Endothelial cell of umbilical vein (primary cell): ENCODE measurements at regions not wholly inside any gene's neighbourhood (a gene's known extent, or its start where the extent isn't known, plus 50 kb on each side); places are given as distances from the start of the nearest gene placed in this dataset.

Experiments used
- BruUV-seq: library from RNA; stranded (reverse); fragments of 400-500 nt; replicated peaks from 2 replicates; lab custom pipeline; 2021; lab: Mats Ljungman, UMichigan
- CTCF ChIA-PET: fragments of 300-600, 350-600 bp; sonication (Branson Sonifier 250); formaldehyde crosslinking; loops from one replicate; lab custom pipeline; 2021; ENCODE audit warnings: antibody characterized with exemption, inconsistent platforms; lab: Charles Lee
- POLR2A ChIA-PET: fragments of 300-600, 350-600 bp; sonication (Branson Sonifier 250); formaldehyde crosslinking; loops from one replicate; lab custom pipeline; 2021; ENCODE audit warnings: antibody characterized with exemption, inconsistent platforms; lab: Charles Lee
- DNase-seq: peaks from one replicate; pipeline ENCODE4 v3.0.0-alpha.2; 2011; ENCODE audit warnings: low read depth, low spot score
- FAIRE-seq: peaks from 2 replicates; lab custom pipeline; 2011; peaks lifted over from hg19 to GRCh38; lab: Jason Lieb, UNC
- H2AFZ ChIP-seq: 2 replicates; pipeline ENCODE4 v1.6.0; 2012; ENCODE audit warnings: low read depth, low read length, control low read depth, inconsistent platforms
- H3K27ac ChIP-seq: 2 replicates; pipeline ENCODE4 v1.5.1; 2011; ENCODE audit warnings: low read depth, mild to moderate bottlenecking, control low read depth, low read length, moderate library complexity; ENCODE audit not compliant: insufficient read depth
- H3K27me3 ChIP-seq, 2 experiments: 2 replicates each; pipeline versions ENCODE4 v1.6.0 to v1.6.1; 2011; ENCODE audit warnings: low read length in 2 of 2, mixed read lengths in 1 of 2; ENCODE audit not compliant: control insufficient read depth in 2 of 2, insufficient read depth in 2 of 2
- H3K36me3 ChIP-seq, 2 experiments: 2 replicates in 1 of 2; 3 replicates in 1 of 2; pipeline ENCODE4 v1.5.1; 2011; ENCODE audit warnings: low read length in 2 of 2, mild to moderate bottlenecking in 1 of 2, moderate library complexity in 1 of 2; ENCODE audit not compliant: control insufficient read depth in 2 of 2, insufficient read depth in 2 of 2; ENCODE audit errors: extremely low read depth in 1 of 2
- H3K4me1 ChIP-seq: 3 replicates; pipeline ENCODE4 v1.5.1; 2011; ENCODE audit warnings: mild to moderate bottlenecking, low read length; ENCODE audit not compliant: control insufficient read depth, insufficient read depth; ENCODE audit errors: extremely low read depth
- H3K4me2 ChIP-seq: 2 replicates; pipeline ENCODE4 v1.6.1; 2011; ENCODE audit warnings: low read length, control low read depth, mixed read lengths; ENCODE audit not compliant: insufficient read depth
- H3K4me3 ChIP-seq, 3 experiments: fragments of 200-600 bp in 1 of 3; sonication (generic), shearing (Covaris generic) in 1 of 3; replicated peaks in 1 of 3; 2 replicates each; pipeline ENCODE4 v1.5.1; 2011 to 2016; ENCODE audit warnings: control low read depth in 3 of 3, low read length in 3 of 3, mild to moderate bottlenecking in 2 of 3, inconsistent platforms in 1 of 3, low read depth in 1 of 3, moderate library complexity in 1 of 3; ENCODE audit not compliant: insufficient read depth in 1 of 3
- H3K79me2 ChIP-seq: 2 replicates; pipeline ENCODE4 v1.6.0; 2012; ENCODE audit warnings: low read length, inconsistent platforms; ENCODE audit not compliant: control insufficient read depth, insufficient read depth
- H3K9ac ChIP-seq: replicated peaks from 2 replicates; pipeline ENCODE3; 2011; ENCODE audit warnings: low read length, control low read depth; ENCODE audit not compliant: insufficient read depth; ENCODE audit errors: extremely low read depth
- H3K9me1 ChIP-seq: replicated peaks from 3 replicates; pipeline ENCODE4 v1.6.0; 2011; ENCODE audit warnings: mild to moderate bottlenecking, low read length; ENCODE audit not compliant: control insufficient read depth, insufficient read depth; ENCODE audit errors: extremely low read depth
- H3K9me3 ChIP-seq: replicated peaks from 2 replicates; pipeline ENCODE4 v1.5.1; 2012; ENCODE audit warnings: low read length, inconsistent platforms; ENCODE audit not compliant: control insufficient read depth, insufficient read depth
- H4K20me1 ChIP-seq: replicated peaks from 2 replicates; pipeline ENCODE3; 2011; ENCODE audit warnings: mild to moderate bottlenecking, low read length; ENCODE audit not compliant: control insufficient read depth, insufficient read depth; ENCODE audit errors: extremely low read depth
- EZH2 ChIP-seq: IDR thresholded peaks from 2 replicates; pipeline ENCODE4 v1.6.1; 2012; ENCODE audit warnings: borderline replicate concordance, low read depth, mild to moderate bottlenecking, moderate library complexity, low read length, inconsistent platforms; ENCODE audit not compliant: severe bottlenecking
- FOS ChIP-seq: IDR thresholded peaks from 2 replicates; pipeline ENCODE4 v1.6.1; 2011; ENCODE audit warnings: mild to moderate bottlenecking, low read length, moderate library complexity, borderline replicate concordance; ENCODE audit not compliant: insufficient read depth
- GATA2 ChIP-seq: IDR thresholded peaks from 2 replicates; pipeline ENCODE4 v1.7.0; 2011; ENCODE audit warnings: low read depth, mild to moderate bottlenecking, moderate library complexity, mixed read lengths, low read length; ENCODE audit not compliant: insufficient read length, insufficient read depth
- JUN ChIP-seq: IDR thresholded peaks from 2 replicates; pipeline ENCODE4 v1.6.1; 2011; ENCODE audit warnings: borderline replicate concordance, low read depth; ENCODE audit not compliant: insufficient read length, insufficient read depth
- MYC ChIP-seq: IDR thresholded peaks from one replicate; pipeline ENCODE4 v1.6.1; 2011; ENCODE audit warnings: mild to moderate bottlenecking, low read depth, low read length
- POLR2A ChIP-seq: IDR thresholded peaks from 2 replicates; pipeline ENCODE4 v1.6.1; 2012; ENCODE audit warnings: low read depth, mild to moderate bottlenecking, control low read depth, low read length
- POLR2AphosphoS5 ChIP-seq: IDR thresholded peaks from 2 replicates; pipeline ENCODE4 v1.6.1; 2012; ENCODE audit warnings: low read depth, mild to moderate bottlenecking, control low read depth, low read length, moderate library complexity; ENCODE audit not compliant: insufficient read depth
- dilution Hi-C: fragments of 300-500 bp; cut with MboI; formaldehyde crosslinking; loops from one replicate; pipeline ENCODE4 v1.15.0; 2019; ENCODE audit warnings: low sequenced_read_pairs; ENCODE audit not compliant: extremely low pct_ligation_motif_present
- intact Hi-C: fragments of 100-400 bp; cut with micrococcal nuclease; formaldehyde crosslinking; loops from one replicate; pipeline ENCODE4 v1.10.0; 2022
- TF ChIP-seq, protein P1 (sequence below), 2 donors: IDR thresholded peaks; 1 replicate in 1 of 2; 2 replicates in 1 of 2; pipeline ENCODE4 v1.5.1; 2011; ENCODE audit warnings: low read length in 2 of 2, mild to moderate bottlenecking in 2 of 2, moderate library complexity in 2 of 2, control low read depth in 1 of 2, inconsistent platforms in 1 of 2, low read depth in 1 of 2; ENCODE audit not compliant: insufficient read depth in 1 of 2; ENCODE audit errors: extremely low read depth in 1 of 2
- TF ChIP-seq, protein P2 (sequence below): IDR thresholded peaks from 2 replicates; pipeline ENCODE4 v1.6.1; 2011; ENCODE audit not compliant: insufficient read depth, insufficient read length

DNA sequence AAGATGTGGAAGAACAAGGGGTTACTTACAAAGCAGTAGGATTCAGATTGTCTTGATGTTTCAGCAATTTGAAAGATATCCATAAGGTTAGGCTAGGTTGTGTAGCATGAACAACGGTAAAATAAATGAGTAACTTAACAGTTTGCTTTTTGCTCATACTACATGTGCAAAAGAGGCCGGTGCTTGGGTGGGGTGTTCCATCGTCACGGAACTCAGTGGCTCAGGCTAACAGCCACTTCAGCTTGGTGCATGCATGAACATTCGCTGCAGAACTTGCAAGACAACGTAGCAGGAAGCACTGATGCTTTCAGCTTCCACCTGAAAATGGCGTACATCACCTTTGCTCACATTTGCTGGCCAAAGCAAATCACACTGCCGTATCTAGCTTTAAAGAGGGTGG lies 407.3 kb upstream of the CDH20 start:
- no peak for TF ChIP-seq JUN
- TF ChIP-seq, protein P1, sequence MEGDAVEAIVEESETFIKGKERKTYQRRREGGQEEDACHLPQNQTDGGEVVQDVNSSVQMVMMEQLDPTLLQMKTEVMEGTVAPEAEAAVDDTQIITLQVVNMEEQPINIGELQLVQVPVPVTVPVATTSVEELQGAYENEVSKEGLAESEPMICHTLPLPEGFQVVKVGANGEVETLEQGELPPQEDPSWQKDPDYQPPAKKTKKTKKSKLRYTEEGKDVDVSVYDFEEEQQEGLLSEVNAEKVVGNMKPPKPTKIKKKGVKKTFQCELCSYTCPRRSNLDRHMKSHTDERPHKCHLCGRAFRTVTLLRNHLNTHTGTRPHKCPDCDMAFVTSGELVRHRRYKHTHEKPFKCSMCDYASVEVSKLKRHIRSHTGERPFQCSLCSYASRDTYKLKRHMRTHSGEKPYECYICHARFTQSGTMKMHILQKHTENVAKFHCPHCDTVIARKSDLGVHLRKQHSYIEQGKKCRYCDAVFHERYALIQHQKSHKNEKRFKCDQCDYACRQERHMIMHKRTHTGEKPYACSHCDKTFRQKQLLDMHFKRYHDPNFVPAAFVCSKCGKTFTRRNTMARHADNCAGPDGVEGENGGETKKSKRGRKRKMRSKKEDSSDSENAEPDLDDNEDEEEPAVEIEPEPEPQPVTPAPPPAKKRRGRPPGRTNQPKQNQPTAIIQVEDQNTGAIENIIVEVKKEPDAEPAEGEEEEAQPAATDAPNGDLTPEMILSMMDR (IDR thresholded peaks at IDR 0.05; ENCODE audit: extremely low read depth in 1 of 2, insufficient read depth in 1 of 2, low read depth in 1 of 2, low read length in 2 of 2) = no peak
- TF ChIP-seq FOS = no peak
- TF ChIP-seq GATA2 = no peak
- TF ChIP-seq POLR2A = no peak
- no peak for TF ChIP-seq MYC
- TF ChIP-seq, protein P2, sequence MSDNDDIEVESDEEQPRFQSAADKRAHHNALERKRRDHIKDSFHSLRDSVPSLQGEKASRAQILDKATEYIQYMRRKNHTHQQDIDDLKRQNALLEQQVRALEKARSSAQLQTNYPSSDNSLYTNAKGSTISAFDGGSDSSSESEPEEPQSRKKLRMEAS = no peak
- TF ChIP-seq POLR2AphosphoS5 = no peak
- TF ChIP-seq EZH2 = no peak

More for the DNA sequence above, 407.3 kb upstream of the CDH20 start:
- no peaks in the 10 kb centered on the region for H3K36me3 ChIP-seq
- no peaks in the 10 kb centered on the region for H3K4me1 ChIP-seq
- BruUV-seq = no TSS peak
- DNase-seq (no peak), FAIRE-seq (no peak)
- CTCF ChIA-PET = no interaction called here
- H2AFZ ChIP-seq = no peak overlapping the region
- H3K9me3 ChIP-seq = no peaks in the 10 kb centered on the region
- H3K9me1 ChIP-seq = no peaks in the 10 kb centered on the region
- H3K79me2 ChIP-seq = no peaks in the 10 kb centered on the region
- no peak overlapping the region for H3K4me2 ChIP-seq
- no peak overlapping the region for H3K27ac ChIP-seq
- intact Hi-C loops (no loop called here), dilution Hi-C loops (no loop called here)
- H3K9ac ChIP-seq = no peak overlapping the region
- H4K20me1 ChIP-seq = no peaks in the 10 kb centered on the region
- POLR2A ChIA-PET = no interaction called here
- no peak overlapping the region for H3K4me3 ChIP-seq
- H3K27me3 ChIP-seq = no peaks in the 10 kb centered on the region
